IMR-90 (cell line): ENCODE measurements at regions not wholly inside any gene's neighbourhood (a gene's known extent, or its start where the extent isn't known, plus 50 kb on each side); places are given as distances from the start of the nearest gene placed in this dataset.
"Not testable (repeated sequence)": the region's sequence is repeated elsewhere in the genome, so short reads cannot be mapped to it uniquely, and the experiment has no call there.

ENCODE experiments used
- BHLHE40 ChIP-seq: fragments of 150-350 bp; IDR thresholded peaks from 2 replicates; pipeline ENCODE4 v1.6.1; 2016; ENCODE audit warnings: mild to moderate bottlenecking, low read depth, low read length
- CEBPB ChIP-seq: IDR thresholded peaks from 2 replicates; pipeline ENCODE4 v1.6.1; 2012; ENCODE audit warnings: low read depth, low read length, improper control_type of control experiment
- ELK1 ChIP-seq: fragments of 150-350 bp; IDR thresholded peaks from 2 replicates; pipeline ENCODE4 v1.6.1; 2016; ENCODE audit warnings: low read depth, mild to moderate bottlenecking, low read length, moderate library complexity, borderline replicate concordance
- MXI1 ChIP-seq: IDR thresholded peaks from 2 replicates; pipeline ENCODE4 v1.6.1; 2012; ENCODE audit warnings: low read depth, mild to moderate bottlenecking, low read length, moderate library complexity, borderline replicate concordance
- NFE2L2 ChIP-seq: fragments of 150-350 bp; IDR thresholded peaks from 2 replicates; pipeline ENCODE4 v1.6.1; 2016; ENCODE audit warnings: low read depth, mild to moderate bottlenecking, low read length
- POLR2A ChIP-seq: IDR thresholded peaks from 2 replicates; pipeline ENCODE4 v1.6.1; 2012; ENCODE audit warnings: mild to moderate bottlenecking, low read depth, low read length
- RAD21 ChIP-seq: IDR thresholded peaks from 2 replicates; pipeline ENCODE4 v1.6.1; 2012; ENCODE audit warnings: low read length, improper control_type of control experiment
- RFX5 ChIP-seq: IDR thresholded peaks from 2 replicates; pipeline ENCODE4 v1.8.0; 2012; ENCODE audit warnings: low read depth, mild to moderate bottlenecking, low read length, moderate library complexity
- SMC3 ChIP-seq: fragments of 150-350 bp; IDR thresholded peaks from 2 replicates; pipeline ENCODE4 v1.6.1; 2016; ENCODE audit warnings: low read depth, mild to moderate bottlenecking, antibody characterized with exemption, low read length, moderate library complexity
- TF ChIP-seq, protein P1 (sequence below): conservative IDR thresholded peaks from 2 replicates; pipeline ENCODE4 v1.5.1; 2012; ENCODE audit warnings: mild to moderate bottlenecking, low read depth, low read length, improper control_type of control experiment
- TF ChIP-seq, protein P2 (sequence below): fragments of 150-350 bp; IDR thresholded peaks from 2 replicates; pipeline ENCODE4 v1.6.1; 2017; ENCODE audit warnings: mild to moderate bottlenecking, antibody characterized with exemption, low read length, low read depth

DNA sequence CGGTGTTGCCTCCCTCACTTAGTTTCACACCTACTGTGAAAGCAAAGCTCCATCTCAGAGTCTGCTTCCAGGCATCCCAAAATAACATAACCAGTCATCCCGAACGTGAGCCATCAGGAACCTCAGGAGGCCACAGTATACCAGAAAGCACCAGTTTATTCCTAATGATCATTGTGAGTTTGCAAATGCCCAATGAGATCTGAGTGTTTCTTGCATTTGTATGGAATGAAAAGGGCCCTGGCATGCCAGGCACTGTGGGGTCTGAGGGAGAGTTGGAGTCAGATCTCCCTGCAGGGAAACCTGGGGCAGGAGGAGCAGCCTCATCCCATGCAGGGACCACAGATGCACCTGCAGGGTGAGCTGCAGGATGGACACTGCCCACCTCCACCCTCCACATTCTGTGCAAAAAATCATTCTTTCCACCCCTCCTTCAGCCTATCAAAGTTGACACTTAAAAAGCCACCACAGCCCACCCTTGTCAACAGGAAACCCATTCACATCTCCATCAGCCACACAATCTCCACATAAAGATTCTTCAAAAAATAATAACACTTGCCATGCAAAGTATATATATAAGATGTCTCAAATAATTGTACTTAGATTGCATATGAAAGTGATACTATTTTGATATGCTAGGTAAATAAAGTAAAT lies 112.3 kb downstream of the GGTLC2 start:
- not testable (repeated sequence) for TF ChIP-seq RFX5, POLR2A, BHLHE40, ELK1, RAD21, MXI1, NFE2L2, CEBPB, SMC3
- TF ChIP-seq, protein P1, sequence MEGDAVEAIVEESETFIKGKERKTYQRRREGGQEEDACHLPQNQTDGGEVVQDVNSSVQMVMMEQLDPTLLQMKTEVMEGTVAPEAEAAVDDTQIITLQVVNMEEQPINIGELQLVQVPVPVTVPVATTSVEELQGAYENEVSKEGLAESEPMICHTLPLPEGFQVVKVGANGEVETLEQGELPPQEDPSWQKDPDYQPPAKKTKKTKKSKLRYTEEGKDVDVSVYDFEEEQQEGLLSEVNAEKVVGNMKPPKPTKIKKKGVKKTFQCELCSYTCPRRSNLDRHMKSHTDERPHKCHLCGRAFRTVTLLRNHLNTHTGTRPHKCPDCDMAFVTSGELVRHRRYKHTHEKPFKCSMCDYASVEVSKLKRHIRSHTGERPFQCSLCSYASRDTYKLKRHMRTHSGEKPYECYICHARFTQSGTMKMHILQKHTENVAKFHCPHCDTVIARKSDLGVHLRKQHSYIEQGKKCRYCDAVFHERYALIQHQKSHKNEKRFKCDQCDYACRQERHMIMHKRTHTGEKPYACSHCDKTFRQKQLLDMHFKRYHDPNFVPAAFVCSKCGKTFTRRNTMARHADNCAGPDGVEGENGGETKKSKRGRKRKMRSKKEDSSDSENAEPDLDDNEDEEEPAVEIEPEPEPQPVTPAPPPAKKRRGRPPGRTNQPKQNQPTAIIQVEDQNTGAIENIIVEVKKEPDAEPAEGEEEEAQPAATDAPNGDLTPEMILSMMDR = not testable (repeated sequence)
- TF ChIP-seq, protein P2, sequence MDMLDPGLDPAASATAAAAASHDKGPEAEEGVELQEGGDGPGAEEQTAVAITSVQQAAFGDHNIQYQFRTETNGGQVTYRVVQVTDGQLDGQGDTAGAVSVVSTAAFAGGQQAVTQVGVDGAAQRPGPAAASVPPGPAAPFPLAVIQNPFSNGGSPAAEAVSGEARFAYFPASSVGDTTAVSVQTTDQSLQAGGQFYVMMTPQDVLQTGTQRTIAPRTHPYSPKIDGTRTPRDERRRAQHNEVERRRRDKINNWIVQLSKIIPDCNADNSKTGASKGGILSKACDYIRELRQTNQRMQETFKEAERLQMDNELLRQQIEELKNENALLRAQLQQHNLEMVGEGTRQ = not testable (repeated sequence)
